H1 (cell line): ENCODE measurements at regions not wholly inside any gene's neighbourhood (a gene's known extent, or its start where the extent isn't known, plus 50 kb on each side); places are given as distances from the start of the nearest gene placed in this dataset.

Experiments
- CHD1 ChIP-seq: IDR thresholded peaks from 2 replicates; pipeline ENCODE4 v1.6.1; 2012; ENCODE audit warnings: low read depth, low read length, improper control_type of control experiment
- PHF8 ChIP-seq: fragments of 200-600 bp; sonication (generic); conservative IDR thresholded peaks from 2 replicates; pipeline ENCODE4 v1.7.1; 2012; ENCODE audit warnings: low read depth, mild to moderate bottlenecking, inconsistent platforms, low read length, moderate library complexity
- RAD21 ChIP-seq, 2 experiments: IDR thresholded peaks in 1 of 2; conservative IDR thresholded peaks in 1 of 2; 2 replicates each; pipeline ENCODE4 v1.6.1; 2011; ENCODE audit warnings: low read depth in 2 of 2, low read length in 2 of 2, improper control_type of control experiment in 1 of 2, inconsistent platforms in 1 of 2, mild to moderate bottlenecking in 1 of 2, moderate library complexity in 1 of 2
- SAP30 ChIP-seq: fragments of 300-600 bp; sonication (generic); IDR thresholded peaks from 2 replicates; pipeline ENCODE4 v1.7.1; 2012; ENCODE audit warnings: low read length, moderate library complexity, mild to moderate bottlenecking, inconsistent platforms; ENCODE audit not compliant: insufficient read depth, insufficient replicate concordance
- SUZ12 ChIP-seq: fragments of 200-600 bp; sonication (generic); IDR thresholded peaks from 2 replicates; pipeline ENCODE4 v1.6.1; 2012; ENCODE audit warnings: mild to moderate bottlenecking, inconsistent platforms, low read length, moderate library complexity, mixed read lengths

DNA sequence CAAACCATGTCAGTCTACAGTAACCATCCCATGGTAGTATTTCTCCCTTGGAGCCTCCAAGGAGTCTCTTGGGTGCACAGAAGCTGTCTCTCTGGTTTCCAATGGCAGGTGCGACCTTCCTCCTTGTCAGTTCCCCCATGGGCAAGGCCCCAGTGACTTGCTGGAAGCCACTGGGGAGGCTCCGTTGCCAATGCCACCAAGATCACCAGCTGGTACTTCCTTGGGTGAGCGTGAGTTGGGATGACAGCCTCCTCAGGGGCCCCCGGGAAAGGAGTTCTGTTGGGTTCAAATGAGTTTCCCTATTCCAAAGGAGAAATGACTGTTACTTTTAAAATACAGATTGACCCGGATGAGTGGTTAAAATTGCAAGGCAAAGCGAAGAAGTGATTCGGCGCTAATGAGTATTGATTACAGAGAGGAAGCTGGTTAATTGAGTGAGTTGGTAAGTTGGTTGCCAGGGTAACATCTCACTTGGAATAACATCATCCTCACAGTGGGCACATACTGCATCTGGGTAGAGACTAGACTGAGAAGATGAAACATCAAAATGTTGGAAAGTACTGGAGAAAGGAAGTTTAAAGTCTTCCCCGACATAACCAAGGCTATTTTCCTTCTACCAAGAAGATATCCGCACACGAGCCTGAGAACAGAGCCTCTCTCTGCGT, 53.0 kb upstream of the LAPTM5 start (continued):
- TF ChIP-seq RAD21 (IDR thresholded peaks at IDR 0.05 in 1 of 2, conservative IDR thresholded peaks at IDR 0.05 in 1 of 2; ENCODE audit: low read depth in 2 of 2, low read length in 2 of 2) (no peak), CHD1 (no peak), SAP30 (no peak), SUZ12 (no peak), PHF8 (no peak)
- TF ChIP-seq, all 59 proteins: peak for 0
